Ovary (tissue), 3 donors: ENCODE measurements at regions not wholly inside any gene's neighbourhood (a gene's known extent, or its start where the extent isn't known, plus 50 kb on each side); places are given as distances from the start of the nearest gene placed in this dataset.

Experiments
- CTCF ChIP-seq, 3 donors: fragments of 450-650 bp in 2 of 3; fragments of 200-600 bp in 1 of 3; IDR thresholded peaks; one replicate each; pipeline versions ENCODE4 v1.5.1 to v1.8.0; 2016 to 2022; ENCODE audit warnings: antibody characterized with exemption in 3 of 3, mild to moderate bottlenecking in 1 of 3
- EP300 ChIP-seq: sonication (generic); formaldehyde crosslinking; IDR thresholded peaks from one replicate; pipeline ENCODE4 v1.6.1; 2017; ENCODE audit warnings: antibody characterized with exemption
- POLR2A ChIP-seq: fragments of 450-650 bp; IDR thresholded peaks from one replicate; pipeline ENCODE4 v1.6.1; 2017; ENCODE audit warnings: antibody characterized with exemption, mild to moderate bottlenecking, moderate library complexity
- donor health status: DM: no; HTN: no; CAD: no.

- no peak for TF ChIP-seq POLR2A
- no peak for TF ChIP-seq CTCF (IDR thresholded peaks at IDR 0.05)
- no peak for TF ChIP-seq EP300
Observed at GRCh38 chr5:93809430-93809829, 68.0 kb upstream of the POU5F2 start.
